ENCODE measurements at regions not wholly inside any gene's neighbourhood (a gene's known extent, or its start where the extent isn't known, plus 50 kb on each side); places are given as distances from the start of the nearest gene placed in this dataset.

GRCh38 chr5:13218518-13218917 lies 726.0 kb downstream of the DNAH5 start:
- H3K9me3 Mint-ChIP-seq, result no peaks in the 10 kb centered on the region
- Histone ChIP-seq H3K9me3 (ENCODE audit: control insufficient read depth, low read length) (no peaks in the 10 kb centered on the region), H3K9ac (ENCODE audit: extremely low read depth, low read length, poor library complexity, severe bottlenecking) (no peak overlapping the region), H3K4me3 (ENCODE audit: low read length) (no peak overlapping the region), H3K4me1 (ENCODE audit: control insufficient read depth, insufficient read depth, low read length) (peaks cover 10% of the 10 kb centered on the region), H3K27ac (ENCODE audit: low read depth, low read length) (no peak overlapping the region), H3K36me3 (ENCODE audit: control insufficient read depth, insufficient read depth, low read length) (no peaks in the 10 kb centered on the region), H3K27me3 (ENCODE audit: control insufficient read depth, insufficient read depth, low read length, poor library complexity, severe bottlenecking) (peaks cover 13% of the 10 kb centered on the region)
- no peaks in the 10 kb centered on the region for H3K36me3 Mint-ChIP-seq (ENCODE audit: low read depth)
- peak; percentile 70 for DNase-seq
- no peak overlapping the region for H3K27ac Mint-ChIP-seq
- peak; percentile 75 for TF ChIP-seq CTCF (conservative IDR thresholded peaks at IDR 0.05)
- 90% methylated on average over 2 of the region's 2 CpGs; no CpG with 5 or more reads in 1 of the 2 experiments for WGBS, 2 experiments (ENCODE audit: insufficient coverage in 1 of 2, insufficient read length in 1 of 2)
- H3K27me3 Mint-ChIP-seq (ENCODE audit: insufficient read depth), result peaks cover 48% of the 10 kb centered on the region
- H3K4me3 Mint-ChIP-seq, result no peak overlapping the region
- H3K4me1 Mint-ChIP-seq, result peaks cover 13% of the 10 kb centered on the region

GRCh38 chr5:13217636-13218035 lies 726.9 kb downstream of the DNAH5 start:
- no peak for DNase-seq
- Mint-ChIP-seq H3K4me3 (no peak overlapping the region), H3K36me3 (ENCODE audit: low read depth) (no peaks in the 10 kb centered on the region), H3K4me1 (peaks cover 15% of the 10 kb centered on the region), H3K27ac (no peak overlapping the region), H3K9me3 (no peaks in the 10 kb centered on the region), H3K27me3 (ENCODE audit: insufficient read depth) (peaks cover 57% of the 10 kb centered on the region)
- Histone ChIP-seq H3K4me1 (ENCODE audit: control insufficient read depth, insufficient read depth, low read length) (peaks cover 10% of the 10 kb centered on the region), H3K4me3 (ENCODE audit: low read length) (no peak overlapping the region), H3K27ac (ENCODE audit: low read depth, low read length) (no peak overlapping the region), H3K9me3 (ENCODE audit: control insufficient read depth, low read length) (no peaks in the 10 kb centered on the region), H3K27me3 (ENCODE audit: control insufficient read depth, insufficient read depth, low read length, poor library complexity, severe bottlenecking) (peaks cover 20% of the 10 kb centered on the region), H3K36me3 (ENCODE audit: control insufficient read depth, insufficient read depth, low read length) (no peaks in the 10 kb centered on the region), H3K9ac (ENCODE audit: extremely low read depth, low read length, poor library complexity, severe bottlenecking) (no peak overlapping the region)
- TF ChIP-seq CTCF (conservative IDR thresholded peaks at IDR 0.05), result no peak
- WGBS, 2 experiments (ENCODE audit: insufficient coverage in 1 of 2, insufficient read length in 1 of 2), result 89 to 92% methylated on average over 2 of the region's 2 CpGs

- no peaks in the 10 kb centered on the region for H3K9me3 Mint-ChIP-seq
- Histone ChIP-seq H3K4me3 (ENCODE audit: low read length) (peak overlapping the region; percentile 6), H3K4me1 (ENCODE audit: control insufficient read depth, insufficient read depth, low read length) (peaks cover 10% of the 10 kb centered on the region), H3K27ac (ENCODE audit: low read depth, low read length) (no peak overlapping the region), H3K9me3 (ENCODE audit: control insufficient read depth, low read length) (no peaks in the 10 kb centered on the region), H3K36me3 (ENCODE audit: control insufficient read depth, insufficient read depth, low read length) (no peaks in the 10 kb centered on the region), H3K9ac (ENCODE audit: extremely low read depth, low read length, poor library complexity, severe bottlenecking) (no peak overlapping the region), H3K27me3 (ENCODE audit: control insufficient read depth, insufficient read depth, low read length, poor library complexity, severe bottlenecking) (peaks cover 33% of the 10 kb centered on the region)
- DNase-seq, result no peak
- no peak overlapping the region for H3K4me3 Mint-ChIP-seq
- peaks cover 15% of the 10 kb centered on the region for H3K4me1 Mint-ChIP-seq
- no peaks in the 10 kb centered on the region for H3K36me3 Mint-ChIP-seq (ENCODE audit: low read depth)
- peaks cover 68% of the 10 kb centered on the region for H3K27me3 Mint-ChIP-seq (ENCODE audit: insufficient read depth)
- TF ChIP-seq CTCF (conservative IDR thresholded peaks at IDR 0.05), result no peak
- H3K27ac Mint-ChIP-seq, result no peak overlapping the region
These were observed 728.7 kb downstream of the DNAH5 start for GRCh38 chr5:13215806-13216205.
